BJ (cell line): ENCODE measurements at regions not wholly inside any gene's neighbourhood (a gene's known extent, or its start where the extent isn't known, plus 50 kb on each side); places are given as distances from the start of the nearest gene placed in this dataset.

Experiments used
- CTCF ChIA-PET: fragments of 350-600 bp; formaldehyde crosslinking; extraction: SDS; loops from one replicate; lab custom pipeline; 2021; ENCODE audit warnings: antibody characterized with exemption, inconsistent platforms; lab: Yijun Ruan, JAX
- POLR2A ChIA-PET: fragments of 300-600 bp; sonication (Branson Sonifier 250); formaldehyde crosslinking; extraction: SDS; loops from one replicate; lab custom pipeline; 2021; ENCODE audit warnings: antibody characterized with exemption; lab: Charles Lee
- DNase-seq: peaks from one replicate; pipeline ENCODE4 v3.0.0-alpha.2; 2011; ENCODE audit warnings: low read depth
- H3K27me3 ChIP-seq: 2 replicates; pipeline ENCODE4 v1.6.0; 2011; ENCODE audit warnings: low read length; ENCODE audit not compliant: control insufficient read depth, insufficient read depth
- H3K36me3 ChIP-seq: 2 replicates; pipeline ENCODE4 v1.5.1; 2011; ENCODE audit warnings: low read length; ENCODE audit not compliant: control insufficient read depth, insufficient read depth
- H3K4me3 ChIP-seq: 2 replicates; pipeline ENCODE4 v1.5.1; 2011; ENCODE audit warnings: low read depth, mild to moderate bottlenecking, control low read depth, low read length
- CTCF ChIP-seq: IDR thresholded peaks from 2 replicates; pipeline ENCODE4 v1.5.1; 2011; ENCODE audit warnings: low read depth, mild to moderate bottlenecking, control low read depth, inconsistent platforms, low read length, moderate library complexity; ENCODE audit not compliant: insufficient read depth

- DNase-seq = no peak
- CTCF ChIA-PET = no interaction called here
- Histone ChIP-seq H3K27me3 (no peaks in the 10 kb centered on the region), H3K4me3 (no peak overlapping the region), H3K36me3 (no peaks in the 10 kb centered on the region)
- POLR2A ChIA-PET = no interaction called here
- no peak for TF ChIP-seq CTCF
Observed at GRCh38 chr9:1115370-1115769, 65.2 kb downstream of the DMRT2 start.

- POLR2A ChIA-PET = no interaction called here
- Histone ChIP-seq H3K4me3 (no peak overlapping the region), H3K27me3 (no peaks in the 10 kb centered on the region), H3K36me3 (no peaks in the 10 kb centered on the region)
- CTCF ChIA-PET = no interaction called here
- DNase-seq = no peak
- no peak for TF ChIP-seq CTCF
Observed at GRCh38 chr9:1117439-1117838, 67.3 kb downstream of the DMRT2 start.

GRCh38 chr9:1120500-1121165, 70.5 kb downstream of the DMRT2 start:
- no peaks in the 10 kb centered on the region for H3K36me3 ChIP-seq
- no peak overlapping the region for H3K4me3 ChIP-seq
- H3K27me3 ChIP-seq = no peaks in the 10 kb centered on the region
- ChIA-PET POLR2A (no interaction called here), CTCF (interaction anchor here (1.3 kb wide), 1 partner anchor 22 kb away, joined by 3 read pairs; no protein-coding TSS in a partner anchor)
- DNase-seq = no peak
- TF ChIP-seq CTCF = no peak

- CTCF ChIA-PET = interaction anchor here (0.6 kb wide), 1 partner anchor 181 kb away, joined by 3 read pairs; no protein-coding TSS in a partner anchor
- DNase-seq = no peak
- Histone ChIP-seq H3K36me3 (no peaks in the 10 kb centered on the region), H3K4me3 (no peak overlapping the region), H3K27me3 (no peaks in the 10 kb centered on the region)
- TF ChIP-seq CTCF = no peak
- POLR2A ChIA-PET = no interaction called here
Observed at GRCh38 chr9:1125741-1126140, 75.6 kb downstream of the DMRT2 start.

- POLR2A ChIA-PET = no interaction called here
- CTCF ChIA-PET = no interaction called here
- H3K36me3 ChIP-seq = no peaks in the 10 kb centered on the region
Observed at GRCh38 chr9:1128046-1128445, 77.9 kb downstream of the DMRT2 start.

More at GRCh38 chr9:1128046-1128445, 77.9 kb downstream of the DMRT2 start:
- no peak for DNase-seq
- no peak for TF ChIP-seq CTCF
- Histone ChIP-seq H3K4me3 (no peak overlapping the region), H3K27me3 (no peaks in the 10 kb centered on the region)
